RWPE1 (cell line): ENCODE measurements at regions not wholly inside any gene's neighbourhood (a gene's known extent, or its start where the extent isn't known, plus 50 kb on each side); places are given as distances from the start of the nearest gene placed in this dataset.

Source experiments
- CTCF ChIA-PET: fragments of 350-600 bp; sonication (Branson Sonifier 250); formaldehyde crosslinking; extraction: SDS; loops from one replicate; lab custom pipeline; 2021; lab: Yijun Ruan, JAX
- POLR2A ChIA-PET: fragments of 400-600 bp; formaldehyde crosslinking; extraction: SDS; loops from one replicate; lab custom pipeline; 2020; ENCODE audit warnings: antibody characterized with exemption; ENCODE audit not compliant: low non-redundant PET; lab: Yijun Ruan, JAX
- DNase-seq: peaks from one replicate; pipeline ENCODE4 v3.0.0; 2012; ENCODE audit warnings: low spot score
- H3K27ac ChIP-seq: fragments of 450-650 bp; 2 replicates; pipeline ENCODE4 v1.5.1; 2017
- CTCF ChIP-seq: fragments of 450-650 bp; conservative IDR thresholded peaks from 2 replicates; pipeline ENCODE4 v1.5.1; 2017; ENCODE audit warnings: low read depth, mild to moderate bottlenecking

- no peak for TF ChIP-seq CTCF
- ChIA-PET CTCF (no interaction called here), POLR2A (no interaction called here)
- no peak overlapping the region for H3K27ac ChIP-seq
- no peak for DNase-seq
These were observed 741.6 kb downstream of the FGF9 start for GRCh38 chr13:22412452-22412851.

GRCh38 chr13:22422023-22422422, 751.1 kb downstream of the FGF9 start:
- TF ChIP-seq CTCF, result no peak
- no peak for DNase-seq
- no peak overlapping the region for H3K27ac ChIP-seq
- ChIA-PET CTCF (no interaction called here), POLR2A (no interaction called here)

- no peak for DNase-seq
- no peak for TF ChIP-seq CTCF
- CTCF ChIA-PET, result no interaction called here
- no peak overlapping the region for H3K27ac ChIP-seq
- POLR2A ChIA-PET, result no interaction called here
These were observed 751.8 kb downstream of the FGF9 start for GRCh38 chr13:22422712-22423111.

- DNase-seq, result no peak
- no peak for TF ChIP-seq CTCF
- CTCF ChIA-PET, result no interaction called here
- no peak overlapping the region for H3K27ac ChIP-seq
- POLR2A ChIA-PET, result no interaction called here
These were observed 752.4 kb downstream of the FGF9 start for GRCh38 chr13:22423261-22423660.

GRCh38 chr13:22425087-22425486, 754.2 kb downstream of the FGF9 start:
- CTCF ChIA-PET, result no interaction called here
- POLR2A ChIA-PET, result no interaction called here
- no peak for TF ChIP-seq CTCF

GRCh38 chr13:22427066-22427465, 753.7 kb upstream of the SGCG start:
- TF ChIP-seq CTCF, result no peak
- ChIA-PET CTCF (no interaction called here), POLR2A (no interaction called here)
- H3K27ac ChIP-seq, result no peak overlapping the region
- no peak for DNase-seq

More at GRCh38 chr13:22425087-22425486, 754.2 kb downstream of the FGF9 start:
- no peak for DNase-seq
- no peak overlapping the region for H3K27ac ChIP-seq

GRCh38 chr13:22427783-22428182, 753.0 kb upstream of the SGCG start:
- TF ChIP-seq CTCF, result no peak
- no peak for DNase-seq
- POLR2A ChIA-PET, result no interaction called here
- no peak overlapping the region for H3K27ac ChIP-seq
- CTCF ChIA-PET, result no interaction called here
